ENCODE measurements at regions not wholly inside any gene's neighbourhood (a gene's known extent, or its start where the extent isn't known, plus 50 kb on each side); places are given as distances from the start of the nearest gene placed in this dataset.

GRCh38 chr5:124623265-124623664 is 123.2 kb downstream of the ZNF608 start:
- no peak for DNase-seq (ENCODE audit: low read depth)
- TF ChIP-seq CTCF (IDR thresholded peaks at IDR 0.05; ENCODE audit: control insufficient read depth, insufficient read depth, low read depth, low read length, missing control alignments), result no peak
- no peak overlapping the region for H3K4me3 ChIP-seq (ENCODE audit: control insufficient read depth, low read depth, low read length)

DNA sequence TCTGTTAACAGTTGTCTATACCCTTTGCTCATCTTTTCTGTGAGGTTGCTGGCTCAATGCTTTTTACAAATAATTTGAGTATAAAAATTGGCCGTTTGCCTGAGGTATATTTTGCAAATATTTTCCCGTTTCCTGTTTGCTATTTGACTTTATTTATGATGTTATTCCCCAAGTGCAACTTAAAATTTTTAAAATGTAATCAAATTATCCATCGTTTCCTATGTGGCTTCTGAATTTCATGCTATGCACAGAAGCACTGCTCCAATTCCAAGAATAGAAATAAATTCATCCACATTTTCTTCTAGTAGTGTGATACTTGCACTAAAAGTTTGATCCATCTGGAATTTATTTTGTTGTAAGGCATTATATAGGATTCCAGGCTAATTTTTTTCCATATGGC is 123.6 kb downstream of the ZNF608 start:
- no peak for DNase-seq (ENCODE audit: low read depth)
- no peak for TF ChIP-seq CTCF (IDR thresholded peaks at IDR 0.05; ENCODE audit: control insufficient read depth, insufficient read depth, low read depth, low read length, missing control alignments)
- H3K4me3 ChIP-seq (ENCODE audit: control insufficient read depth, low read depth, low read length), result no peak overlapping the region

- H3K4me3 ChIP-seq (ENCODE audit: control insufficient read depth, low read depth, low read length), result no peak overlapping the region
- no peak for TF ChIP-seq CTCF (IDR thresholded peaks at IDR 0.05; ENCODE audit: control insufficient read depth, insufficient read depth, low read depth, low read length, missing control alignments)
- no peak for DNase-seq (ENCODE audit: low read depth)
Observed at GRCh38 chr5:124621279-124621678, 125.2 kb downstream of the ZNF608 start.

GRCh38 chr5:124620743-124621142 is 125.7 kb downstream of the ZNF608 start:
- no peak overlapping the region for H3K4me3 ChIP-seq (ENCODE audit: control insufficient read depth, low read depth, low read length)
- DNase-seq (ENCODE audit: low read depth), result no peak
- TF ChIP-seq CTCF (IDR thresholded peaks at IDR 0.05; ENCODE audit: control insufficient read depth, insufficient read depth, low read depth, low read length, missing control alignments), result no peak

GRCh38 chr5:124619121-124619520 is 127.3 kb downstream of the ZNF608 start:
- no peak overlapping the region for H3K4me3 ChIP-seq (ENCODE audit: control insufficient read depth, low read depth, low read length)
- TF ChIP-seq CTCF (IDR thresholded peaks at IDR 0.05; ENCODE audit: control insufficient read depth, insufficient read depth, low read depth, low read length, missing control alignments), result no peak

DNA sequence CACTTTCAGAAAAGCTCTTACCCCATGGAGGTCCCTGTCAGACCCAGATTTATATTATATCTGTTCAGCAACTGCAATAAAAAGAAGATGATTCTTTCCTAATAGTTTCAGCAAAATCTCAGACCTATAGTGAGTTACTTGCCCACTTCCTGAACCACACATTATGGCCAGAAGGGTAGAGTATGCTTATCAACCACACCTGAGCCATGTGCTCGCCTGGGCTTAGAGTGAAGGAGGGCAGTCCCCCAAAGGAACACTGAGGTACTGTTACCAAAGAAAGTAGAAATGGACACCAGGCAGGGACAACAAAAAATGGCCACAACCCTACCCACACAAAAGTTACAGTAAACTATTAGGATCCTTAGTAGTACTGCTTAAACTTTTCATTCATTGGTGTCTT is 128.7 kb downstream of the ZNF608 start:
- no peak for TF ChIP-seq CTCF (IDR thresholded peaks at IDR 0.05; ENCODE audit: control insufficient read depth, insufficient read depth, low read depth, low read length, missing control alignments)
- H3K4me3 ChIP-seq (ENCODE audit: control insufficient read depth, low read depth, low read length), result no peak overlapping the region
- no peak for DNase-seq (ENCODE audit: low read depth)

More at GRCh38 chr5:124619121-124619520, 127.3 kb downstream of the ZNF608 start:
- DNase-seq (ENCODE audit: low read depth), result no peak

DNA sequence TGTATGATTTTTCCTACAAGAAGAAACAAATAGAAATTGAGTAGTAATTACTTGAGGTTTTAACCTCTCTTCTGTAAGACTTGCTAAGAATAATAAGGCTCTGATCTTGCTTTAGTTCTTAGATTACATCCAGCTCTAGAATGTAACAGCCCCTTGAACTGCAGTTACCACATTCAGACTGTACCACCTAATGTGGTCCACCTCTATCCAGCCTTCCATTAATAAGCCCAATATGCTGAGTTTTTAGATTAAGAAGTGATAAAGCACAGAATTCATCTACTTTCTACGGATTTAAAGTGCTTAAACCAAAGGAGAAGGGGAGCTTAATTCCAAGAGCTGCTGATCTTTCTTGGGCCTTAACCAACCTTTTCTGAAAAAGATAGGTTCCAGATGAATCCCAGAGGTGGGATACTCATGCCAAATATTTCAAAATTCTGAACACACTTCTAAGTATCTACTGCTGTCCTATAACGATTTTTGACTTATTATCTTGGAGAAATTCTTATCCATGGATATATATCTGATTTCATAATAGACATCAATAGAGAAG is 131.5 kb downstream of the ZNF608 start:
- no peak overlapping the region for H3K4me3 ChIP-seq (ENCODE audit: control insufficient read depth, low read depth, low read length)
- DNase-seq (ENCODE audit: low read depth), result no peak
- TF ChIP-seq CTCF (IDR thresholded peaks at IDR 0.05; ENCODE audit: control insufficient read depth, insufficient read depth, low read depth, low read length, missing control alignments), result no peak
